ENCODE measurements at regions not wholly inside any gene's neighbourhood (a gene's known extent, or its start where the extent isn't known, plus 50 kb on each side); places are given as distances from the start of the nearest gene placed in this dataset.

DNA sequence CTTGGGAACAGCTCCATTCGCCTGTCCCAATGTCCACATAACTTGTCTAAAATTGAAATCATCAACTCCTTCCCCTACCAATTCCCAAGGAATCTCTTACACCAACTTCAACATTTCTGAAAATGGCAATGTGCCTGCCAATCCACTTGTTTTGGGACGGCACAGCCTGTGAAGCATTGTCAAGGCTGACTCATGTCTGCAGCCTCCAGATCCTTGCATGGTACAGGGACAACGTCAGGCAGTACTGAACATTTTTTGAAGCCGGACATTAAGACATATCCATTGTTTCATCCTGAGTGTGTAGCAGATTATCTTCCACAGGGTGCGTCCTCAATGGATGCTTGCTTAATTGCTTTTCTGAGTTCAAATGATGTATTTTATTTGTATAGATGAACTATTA is 794.1 kb downstream of the BCL11B start:
- TF ChIP-seq, protein P1, sequence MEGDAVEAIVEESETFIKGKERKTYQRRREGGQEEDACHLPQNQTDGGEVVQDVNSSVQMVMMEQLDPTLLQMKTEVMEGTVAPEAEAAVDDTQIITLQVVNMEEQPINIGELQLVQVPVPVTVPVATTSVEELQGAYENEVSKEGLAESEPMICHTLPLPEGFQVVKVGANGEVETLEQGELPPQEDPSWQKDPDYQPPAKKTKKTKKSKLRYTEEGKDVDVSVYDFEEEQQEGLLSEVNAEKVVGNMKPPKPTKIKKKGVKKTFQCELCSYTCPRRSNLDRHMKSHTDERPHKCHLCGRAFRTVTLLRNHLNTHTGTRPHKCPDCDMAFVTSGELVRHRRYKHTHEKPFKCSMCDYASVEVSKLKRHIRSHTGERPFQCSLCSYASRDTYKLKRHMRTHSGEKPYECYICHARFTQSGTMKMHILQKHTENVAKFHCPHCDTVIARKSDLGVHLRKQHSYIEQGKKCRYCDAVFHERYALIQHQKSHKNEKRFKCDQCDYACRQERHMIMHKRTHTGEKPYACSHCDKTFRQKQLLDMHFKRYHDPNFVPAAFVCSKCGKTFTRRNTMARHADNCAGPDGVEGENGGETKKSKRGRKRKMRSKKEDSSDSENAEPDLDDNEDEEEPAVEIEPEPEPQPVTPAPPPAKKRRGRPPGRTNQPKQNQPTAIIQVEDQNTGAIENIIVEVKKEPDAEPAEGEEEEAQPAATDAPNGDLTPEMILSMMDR (IDR thresholded peaks at IDR 0.05) = no peak
- TF ChIP-seq RCOR1 (IDR thresholded peaks at IDR 0.05; ENCODE audit: low read length) (no peak), TAF1 (IDR thresholded peaks at IDR 0.05; ENCODE audit: borderline replicate concordance, low read depth, low read length) (no peak), EP300 (IDR thresholded peaks at IDR 0.05; ENCODE audit: borderline replicate concordance in 1 of 2, low read depth in 1 of 2, low read length in 1 of 2) (no peak), JUND (IDR thresholded peaks at IDR 0.05) (no peak), EZH2phosphoT487 (IDR thresholded peaks at IDR 0.05; ENCODE audit: borderline replicate concordance, low read depth) (no peak), TEAD4 (IDR thresholded peaks at IDR 0.05; ENCODE audit: borderline replicate concordance, insufficient read depth) (no peak), FOXM1 (IDR thresholded peaks at IDR 0.05; ENCODE audit: low read depth) (no peak)
- TF ChIP-seq, protein P2, sequence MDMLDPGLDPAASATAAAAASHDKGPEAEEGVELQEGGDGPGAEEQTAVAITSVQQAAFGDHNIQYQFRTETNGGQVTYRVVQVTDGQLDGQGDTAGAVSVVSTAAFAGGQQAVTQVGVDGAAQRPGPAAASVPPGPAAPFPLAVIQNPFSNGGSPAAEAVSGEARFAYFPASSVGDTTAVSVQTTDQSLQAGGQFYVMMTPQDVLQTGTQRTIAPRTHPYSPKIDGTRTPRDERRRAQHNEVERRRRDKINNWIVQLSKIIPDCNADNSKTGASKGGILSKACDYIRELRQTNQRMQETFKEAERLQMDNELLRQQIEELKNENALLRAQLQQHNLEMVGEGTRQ (IDR thresholded peaks at IDR 0.05; ENCODE audit: borderline replicate concordance, low read depth, low read length) = no peak
- TF ChIP-seq, protein P3, sequence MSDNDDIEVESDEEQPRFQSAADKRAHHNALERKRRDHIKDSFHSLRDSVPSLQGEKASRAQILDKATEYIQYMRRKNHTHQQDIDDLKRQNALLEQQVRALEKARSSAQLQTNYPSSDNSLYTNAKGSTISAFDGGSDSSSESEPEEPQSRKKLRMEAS (IDR thresholded peaks at IDR 0.05; ENCODE audit: low read depth) = no peak

Measured in SK-N-SH (cell line).